ENCODE measurements at regions not wholly inside any gene's neighbourhood (a gene's known extent, or its start where the extent isn't known, plus 50 kb on each side); places are given as distances from the start of the nearest gene placed in this dataset.

DNA sequence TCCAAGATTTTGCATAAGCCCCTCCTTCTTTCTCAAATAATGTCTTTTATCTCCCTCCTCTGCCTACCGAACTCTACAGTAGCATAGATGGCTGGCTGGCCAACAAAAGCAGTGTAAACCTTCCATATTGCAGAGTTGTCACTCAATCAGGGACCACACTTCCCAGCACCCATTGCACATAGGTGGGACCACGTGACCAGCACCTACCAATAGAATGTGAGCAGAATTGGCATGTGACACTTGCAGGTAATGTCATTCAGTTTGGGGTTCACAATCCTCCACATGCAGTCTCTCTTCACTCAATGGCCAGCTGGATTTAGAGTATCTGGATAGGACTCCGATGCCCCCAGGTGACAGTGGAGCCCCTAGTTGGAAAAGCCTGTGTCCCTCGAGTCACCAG is 190.3 kb upstream of the CRY1 start:
- no peak for TF ChIP-seq FOXP2 (optimal IDR thresholded peaks at IDR 0.05; ENCODE audit: borderline replicate concordance, extremely low read depth, extremely low read length, insufficient read depth)
- TF ChIP-seq, protein P1, sequence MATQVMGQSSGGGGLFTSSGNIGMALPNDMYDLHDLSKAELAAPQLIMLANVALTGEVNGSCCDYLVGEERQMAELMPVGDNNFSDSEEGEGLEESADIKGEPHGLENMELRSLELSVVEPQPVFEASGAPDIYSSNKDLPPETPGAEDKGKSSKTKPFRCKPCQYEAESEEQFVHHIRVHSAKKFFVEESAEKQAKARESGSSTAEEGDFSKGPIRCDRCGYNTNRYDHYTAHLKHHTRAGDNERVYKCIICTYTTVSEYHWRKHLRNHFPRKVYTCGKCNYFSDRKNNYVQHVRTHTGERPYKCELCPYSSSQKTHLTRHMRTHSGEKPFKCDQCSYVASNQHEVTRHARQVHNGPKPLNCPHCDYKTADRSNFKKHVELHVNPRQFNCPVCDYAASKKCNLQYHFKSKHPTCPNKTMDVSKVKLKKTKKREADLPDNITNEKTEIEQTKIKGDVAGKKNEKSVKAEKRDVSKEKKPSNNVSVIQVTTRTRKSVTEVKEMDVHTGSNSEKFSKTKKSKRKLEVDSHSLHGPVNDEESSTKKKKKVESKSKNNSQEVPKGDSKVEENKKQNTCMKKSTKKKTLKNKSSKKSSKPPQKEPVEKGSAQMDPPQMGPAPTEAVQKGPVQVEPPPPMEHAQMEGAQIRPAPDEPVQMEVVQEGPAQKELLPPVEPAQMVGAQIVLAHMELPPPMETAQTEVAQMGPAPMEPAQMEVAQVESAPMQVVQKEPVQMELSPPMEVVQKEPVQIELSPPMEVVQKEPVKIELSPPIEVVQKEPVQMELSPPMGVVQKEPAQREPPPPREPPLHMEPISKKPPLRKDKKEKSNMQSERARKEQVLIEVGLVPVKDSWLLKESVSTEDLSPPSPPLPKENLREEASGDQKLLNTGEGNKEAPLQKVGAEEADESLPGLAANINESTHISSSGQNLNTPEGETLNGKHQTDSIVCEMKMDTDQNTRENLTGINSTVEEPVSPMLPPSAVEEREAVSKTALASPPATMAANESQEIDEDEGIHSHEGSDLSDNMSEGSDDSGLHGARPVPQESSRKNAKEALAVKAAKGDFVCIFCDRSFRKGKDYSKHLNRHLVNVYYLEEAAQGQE (IDR thresholded peaks at IDR 0.05; ENCODE audit: insufficient read depth in 1 of 2, low read depth in 2 of 2, low read length in 2 of 2): no peak
- no peak for TF ChIP-seq TAF1 (IDR thresholded peaks at IDR 0.05; ENCODE audit: borderline replicate concordance, insufficient read depth, low read length)
- TF ChIP-seq POLR2AphosphoS5 (IDR thresholded peaks at IDR 0.05; ENCODE audit: low read depth, low read length): no peak
- no peak for TF ChIP-seq SIN3A (IDR thresholded peaks at IDR 0.05; ENCODE audit: borderline replicate concordance, insufficient read depth, low read length)

DNA sequence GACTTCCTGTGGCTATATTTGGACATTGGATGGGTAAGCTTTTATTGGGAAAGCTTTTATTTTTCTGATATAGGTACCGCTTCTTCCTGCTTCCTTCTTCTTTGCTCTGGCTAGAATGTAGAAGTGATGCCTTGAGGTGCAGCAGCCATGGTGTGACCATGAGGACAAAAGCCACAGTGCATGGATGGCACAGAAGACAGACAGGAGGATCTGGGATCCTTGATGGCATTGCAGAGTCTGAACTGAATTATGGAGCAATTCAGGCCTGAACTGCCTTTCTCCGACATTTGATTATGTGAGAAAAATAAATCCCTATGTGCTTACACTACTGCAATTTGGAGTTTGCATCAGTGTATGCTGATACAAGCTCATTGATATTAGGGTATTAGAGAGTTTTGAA is 191.3 kb upstream of the CRY1 start:
- TF ChIP-seq, protein P1 (IDR thresholded peaks at IDR 0.05; ENCODE audit: insufficient read depth in 1 of 2, low read depth in 2 of 2, low read length in 2 of 2): no peak
- TF ChIP-seq TAF1 (IDR thresholded peaks at IDR 0.05; ENCODE audit: borderline replicate concordance, insufficient read depth, low read length) (no peak), SIN3A (IDR thresholded peaks at IDR 0.05; ENCODE audit: borderline replicate concordance, insufficient read depth, low read length) (no peak), POLR2AphosphoS5 (IDR thresholded peaks at IDR 0.05; ENCODE audit: low read depth, low read length) (no peak), FOXP2 (optimal IDR thresholded peaks at IDR 0.05; ENCODE audit: borderline replicate concordance, extremely low read depth, extremely low read length, insufficient read depth) (no peak)

DNA sequence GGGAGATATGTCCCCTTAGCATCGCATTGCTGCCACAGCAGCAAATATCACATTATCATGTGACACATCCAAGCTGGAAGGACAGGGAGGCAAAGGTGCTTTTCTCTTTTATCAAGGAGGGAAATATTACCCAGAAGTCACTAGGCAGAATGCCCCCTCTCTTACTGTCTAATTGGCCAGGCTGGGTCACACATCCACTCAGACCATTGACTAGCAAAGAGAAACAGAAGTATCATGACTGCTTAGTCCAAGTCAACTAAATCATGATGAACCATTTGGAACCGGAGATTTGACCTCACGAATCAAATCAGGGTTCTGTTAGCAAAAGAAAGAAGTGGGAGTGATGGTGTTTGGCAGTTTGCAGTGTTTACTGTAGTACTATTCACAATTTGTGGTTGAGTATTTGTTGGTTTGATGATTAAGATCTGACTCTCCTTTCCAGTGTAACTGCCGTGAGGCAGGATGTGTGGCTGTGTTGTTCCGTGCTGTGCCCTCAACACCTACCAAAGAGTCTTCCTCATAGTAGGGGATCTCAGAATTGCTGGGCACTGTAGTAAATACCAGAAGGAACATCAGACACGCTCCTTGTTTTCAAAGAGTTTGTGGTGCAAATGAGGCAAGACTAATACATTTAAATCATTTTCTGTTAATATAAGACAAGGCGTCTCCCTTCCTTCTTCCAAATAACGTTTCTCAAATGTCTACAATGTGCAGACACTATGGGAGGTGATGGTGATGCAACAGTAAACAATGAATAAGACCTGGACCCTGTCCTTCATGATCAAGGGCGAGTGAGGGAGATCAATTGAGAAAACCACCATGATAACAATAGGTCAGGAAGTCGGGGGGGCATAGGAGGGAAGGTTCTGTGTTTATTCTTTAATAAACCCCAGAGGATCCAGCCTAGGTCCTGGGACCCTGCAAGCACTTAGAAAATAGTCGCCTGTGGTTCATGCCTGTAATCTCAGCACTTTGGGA is 194.4 kb upstream of the CRY1 start:
- no peak for TF ChIP-seq POLR2AphosphoS5 (IDR thresholded peaks at IDR 0.05; ENCODE audit: low read depth, low read length)
- no peak for TF ChIP-seq FOXP2 (optimal IDR thresholded peaks at IDR 0.05; ENCODE audit: borderline replicate concordance, extremely low read depth, extremely low read length, insufficient read depth)
- no peak for TF ChIP-seq SIN3A (IDR thresholded peaks at IDR 0.05; ENCODE audit: borderline replicate concordance, insufficient read depth, low read length)

DNA sequence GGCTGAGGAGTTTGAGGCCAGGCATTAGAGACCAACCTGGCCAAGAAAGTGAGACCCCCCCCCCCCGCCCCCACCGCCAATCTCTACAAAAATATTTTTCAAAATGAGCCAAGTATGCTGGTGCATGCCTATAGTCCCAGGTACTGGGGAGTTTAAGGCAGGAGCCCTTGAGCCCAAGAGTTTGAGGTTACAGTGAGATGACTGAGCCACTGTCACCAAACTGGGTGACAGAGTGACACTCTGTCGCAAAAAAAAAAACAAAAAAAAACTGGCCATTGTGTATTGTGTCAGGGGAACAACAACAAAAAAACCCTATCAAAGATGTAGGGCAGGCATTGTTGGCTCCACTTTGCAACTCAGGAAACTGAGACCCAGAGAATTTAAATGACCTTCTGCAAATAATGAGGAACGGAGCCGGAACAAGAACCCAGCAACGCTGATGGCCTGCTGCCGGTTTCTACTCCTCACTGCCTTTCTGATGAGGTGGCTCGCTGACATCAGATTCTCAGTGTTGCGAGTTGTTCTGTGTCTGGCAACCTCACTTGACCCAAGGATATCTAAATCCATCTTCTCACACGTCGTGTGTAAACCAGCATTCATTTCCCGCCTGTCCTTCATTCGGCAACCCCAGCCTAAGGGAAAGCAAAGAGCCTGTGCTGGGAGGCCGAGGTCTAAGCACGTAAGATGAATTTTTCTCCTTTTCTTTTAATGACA is 195.2 kb upstream of the CRY1 start:
- TF ChIP-seq POLR2AphosphoS5 (IDR thresholded peaks at IDR 0.05; ENCODE audit: low read depth, low read length): no peak
- no peak for TF ChIP-seq TAF1 (IDR thresholded peaks at IDR 0.05; ENCODE audit: borderline replicate concordance, insufficient read depth, low read length)
- no peak for TF ChIP-seq FOXP2 (optimal IDR thresholded peaks at IDR 0.05; ENCODE audit: borderline replicate concordance, extremely low read depth, extremely low read length, insufficient read depth)
- TF ChIP-seq, protein P1 (IDR thresholded peaks at IDR 0.05; ENCODE audit: insufficient read depth in 1 of 2, low read depth in 2 of 2, low read length in 2 of 2): no peak
- TF ChIP-seq SIN3A (IDR thresholded peaks at IDR 0.05; ENCODE audit: borderline replicate concordance, insufficient read depth, low read length): no peak

DNA sequence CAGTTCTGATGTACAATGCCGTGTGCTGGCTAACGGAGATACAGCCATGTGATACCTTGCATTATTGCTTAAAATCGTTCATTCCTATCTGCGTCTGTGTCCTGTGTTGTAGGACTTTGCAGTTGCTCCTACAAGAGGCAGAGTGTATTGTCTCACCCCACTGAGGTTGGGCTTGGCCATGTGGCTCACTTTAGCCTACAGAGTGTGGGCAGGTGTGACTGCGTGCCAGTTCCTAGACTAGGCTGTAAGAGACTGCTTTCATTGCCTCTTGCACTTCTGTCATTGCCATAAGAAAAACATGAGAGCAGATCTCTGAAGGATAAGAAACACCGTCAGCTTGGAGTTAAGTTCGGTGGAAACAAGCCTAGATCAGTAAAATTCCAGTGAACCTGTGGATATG is 197.7 kb upstream of the CRY1 start:
- TF ChIP-seq TAF1 (IDR thresholded peaks at IDR 0.05; ENCODE audit: borderline replicate concordance, insufficient read depth, low read length) (no peak), SIN3A (IDR thresholded peaks at IDR 0.05; ENCODE audit: borderline replicate concordance, insufficient read depth, low read length) (no peak), FOXP2 (optimal IDR thresholded peaks at IDR 0.05; ENCODE audit: borderline replicate concordance, extremely low read depth, extremely low read length, insufficient read depth) (no peak), POLR2AphosphoS5 (IDR thresholded peaks at IDR 0.05; ENCODE audit: low read depth, low read length) (no peak)
- TF ChIP-seq, protein P1 (IDR thresholded peaks at IDR 0.05; ENCODE audit: insufficient read depth in 1 of 2, low read depth in 2 of 2, low read length in 2 of 2): no peak
